ENCODE measurements at regions not wholly inside any gene's neighbourhood (a gene's known extent, or its start where the extent isn't known, plus 50 kb on each side); places are given as distances from the start of the nearest gene placed in this dataset.

GRCh38 chr21:35420656-35421055, 371.6 kb upstream of the RUNX1 start:
- CTCF ChIA-PET, result interaction anchor here (0.8 kb wide), 1 partner anchor 20 kb away, joined by 3 read pairs; no protein-coding TSS in a partner anchor
- Histone ChIP-seq H3K27me3 (ENCODE audit: control insufficient read depth in 2 of 2, insufficient read depth in 2 of 2, low read length in 2 of 2) (peaks cover 4 to 7% of the 10 kb centered on the region in 2 experiments), H2AFZ (ENCODE audit: low read depth, low read length) (no peak overlapping the region), H3K9me1 (replicated peaks; ENCODE audit: control insufficient read depth, extremely low read depth, insufficient read depth, low read length) (no peaks in the 10 kb centered on the region), H3K27ac (ENCODE audit: insufficient read depth, low read depth, low read length) (no peak overlapping the region), H3K9me3 (replicated peaks; ENCODE audit: control insufficient read depth, insufficient read depth, low read length) (peaks cover 2% of the 10 kb centered on the region), H3K36me3 (ENCODE audit: control insufficient read depth in 2 of 2, extremely low read depth in 1 of 2, insufficient read depth in 2 of 2, low read length in 2 of 2) (no peaks in the 10 kb centered on the region), H3K9ac (replicated peaks; ENCODE audit: extremely low read depth, insufficient read depth, low read length) (no peak overlapping the region), H3K4me1 (ENCODE audit: control insufficient read depth, extremely low read depth, insufficient read depth, low read length) (no peaks in the 10 kb centered on the region), H3K4me3 (replicated peaks in 1 of 3; ENCODE audit: insufficient read depth in 1 of 3, low read depth in 1 of 3, low read length in 3 of 3) (no peak overlapping the region), H3K79me2 (ENCODE audit: control insufficient read depth, insufficient read depth, low read length) (no peaks in the 10 kb centered on the region), H3K4me2 (ENCODE audit: insufficient read depth, low read length) (no peak overlapping the region), H4K20me1 (replicated peaks; ENCODE audit: control insufficient read depth, extremely low read depth, insufficient read depth, low read length) (no peaks in the 10 kb centered on the region)
- DNase-seq (ENCODE audit: low read depth, low spot score) (no peak), FAIRE-seq (no peak)
- POLR2A ChIA-PET, result no interaction called here
- TF ChIP-seq POLR2A (IDR thresholded peaks at IDR 0.05; ENCODE audit: low read depth, low read length) (no peak), GATA2 (IDR thresholded peaks at IDR 0.05; ENCODE audit: insufficient read depth, insufficient read length, low read depth, low read length) (no peak), POLR2AphosphoS5 (IDR thresholded peaks at IDR 0.05; ENCODE audit: insufficient read depth, low read depth, low read length) (no peak), EZH2 (IDR thresholded peaks at IDR 0.05; ENCODE audit: borderline replicate concordance, low read depth, low read length, severe bottlenecking) (no peak), FOS (IDR thresholded peaks at IDR 0.05; ENCODE audit: borderline replicate concordance, insufficient read depth, low read length) (no peak), MAX (IDR thresholded peaks at IDR 0.05; ENCODE audit: insufficient read depth, insufficient read length) (no peak), CTCF (IDR thresholded peaks at IDR 0.05; ENCODE audit: extremely low read depth in 1 of 2, insufficient read depth in 1 of 2, low read depth in 1 of 2, low read length in 2 of 2) (no peak), MYC (IDR thresholded peaks at IDR 0.05; ENCODE audit: low read depth, low read length) (no peak), JUN (IDR thresholded peaks at IDR 0.05; ENCODE audit: borderline replicate concordance, insufficient read depth, insufficient read length, low read depth) (no peak)
- dilution Hi-C loops (cut with MboI; ENCODE audit: extremely low pct_ligation_motif_present, low sequenced_read_pairs) (no loop called here), intact Hi-C loops (cut with micrococcal nuclease) (no loop called here)
- no TSS peak for BruUV-seq (replicated peaks)

Measured in endothelial cell of umbilical vein (primary cell).